G401.6 (cell line): ENCODE measurements at regions not wholly inside any gene's neighbourhood (a gene's known extent, or its start where the extent isn't known, plus 50 kb on each side); places are given as distances from the start of the nearest gene placed in this dataset.

Experiments used
- FAIRE-seq: peaks from 2 replicates; lab custom pipeline; 2012; peaks lifted over from hg19 to GRCh38; lab: Jason Lieb, UNC

- no peak for FAIRE-seq
Measured at GRCh38 chr3:106176734-106177133, 307.9 kb upstream of the CBLB start.

- no peak for FAIRE-seq
Measured at GRCh38 chr3:106182950-106183511, 314.2 kb upstream of the CBLB start.

- no peak for FAIRE-seq
Measured at GRCh38 chr3:106183762-106184391, 315.1 kb upstream of the CBLB start.

GRCh38 chr3:106184540-106185457, 316.0 kb upstream of the CBLB start:
- no peak for FAIRE-seq

DNA sequence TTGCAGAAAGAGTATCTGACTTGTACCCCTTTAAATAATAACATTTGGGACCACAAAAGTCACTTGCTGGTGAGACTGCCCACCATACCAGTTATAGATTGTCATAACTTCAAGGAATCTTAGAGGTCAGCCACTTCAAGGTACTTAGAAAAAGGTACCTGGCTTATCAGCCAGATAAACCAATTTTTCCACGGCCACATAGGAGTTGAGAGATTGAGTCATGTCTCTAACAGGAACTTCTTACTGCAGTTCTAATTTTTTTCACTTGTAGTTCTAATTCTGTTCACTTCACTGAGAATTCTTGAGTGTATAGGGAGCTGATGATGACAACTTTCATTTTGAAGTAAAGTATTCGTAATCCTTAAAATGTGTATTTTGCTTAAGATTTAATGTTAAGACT, 317.1 kb upstream of the CBLB start:
- no peak for FAIRE-seq

GRCh38 chr3:106190296-106190695, 321.5 kb upstream of the CBLB start:
- FAIRE-seq = no peak

GRCh38 chr3:106191211-106191610, 322.4 kb upstream of the CBLB start:
- no peak for FAIRE-seq

DNA sequence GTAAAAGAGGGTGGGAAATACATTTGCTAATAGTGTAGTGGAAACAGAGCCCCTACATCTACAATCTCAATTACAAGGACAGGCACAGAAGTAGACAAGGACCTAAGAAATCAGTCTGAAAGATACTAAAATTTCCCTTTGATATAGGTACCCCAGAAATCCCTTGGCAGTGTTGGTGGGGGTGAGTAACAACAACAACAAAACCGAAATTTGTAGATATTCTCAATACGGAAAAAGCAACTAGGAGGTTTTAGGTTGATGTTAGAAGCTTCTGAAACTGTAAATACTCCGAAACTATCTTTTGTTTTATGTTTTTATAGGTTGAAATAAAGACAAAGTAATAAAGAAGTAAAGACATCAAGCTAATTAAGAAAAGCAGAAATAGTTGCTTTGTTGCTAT, 323.1 kb upstream of the CBLB start:
- FAIRE-seq = no peak

DNA sequence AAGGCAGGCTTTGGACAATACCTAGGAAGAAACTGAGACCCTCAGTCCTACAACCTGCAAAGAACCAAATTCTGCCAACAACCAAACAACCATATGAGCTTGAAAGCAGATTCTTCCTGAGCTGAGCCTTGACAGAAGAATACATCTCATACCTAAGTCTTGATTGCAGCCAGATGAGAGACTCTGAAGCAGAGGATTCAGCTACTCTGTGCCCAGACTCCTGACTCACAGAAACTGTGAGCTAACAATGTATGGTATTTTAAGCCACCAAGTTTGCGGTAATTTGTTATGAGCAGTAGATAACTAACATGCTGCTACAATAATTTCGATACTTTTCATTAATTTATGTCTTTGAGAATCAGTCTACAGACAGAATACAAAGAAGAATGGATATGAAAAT, 325.1 kb upstream of the CBLB start:
- no peak for FAIRE-seq

GRCh38 chr3:106194726-106195125, 325.9 kb upstream of the CBLB start:
- FAIRE-seq = no peak

- FAIRE-seq = no peak
Measured at GRCh38 chr3:106197532-106198194, 328.9 kb upstream of the CBLB start.

DNA sequence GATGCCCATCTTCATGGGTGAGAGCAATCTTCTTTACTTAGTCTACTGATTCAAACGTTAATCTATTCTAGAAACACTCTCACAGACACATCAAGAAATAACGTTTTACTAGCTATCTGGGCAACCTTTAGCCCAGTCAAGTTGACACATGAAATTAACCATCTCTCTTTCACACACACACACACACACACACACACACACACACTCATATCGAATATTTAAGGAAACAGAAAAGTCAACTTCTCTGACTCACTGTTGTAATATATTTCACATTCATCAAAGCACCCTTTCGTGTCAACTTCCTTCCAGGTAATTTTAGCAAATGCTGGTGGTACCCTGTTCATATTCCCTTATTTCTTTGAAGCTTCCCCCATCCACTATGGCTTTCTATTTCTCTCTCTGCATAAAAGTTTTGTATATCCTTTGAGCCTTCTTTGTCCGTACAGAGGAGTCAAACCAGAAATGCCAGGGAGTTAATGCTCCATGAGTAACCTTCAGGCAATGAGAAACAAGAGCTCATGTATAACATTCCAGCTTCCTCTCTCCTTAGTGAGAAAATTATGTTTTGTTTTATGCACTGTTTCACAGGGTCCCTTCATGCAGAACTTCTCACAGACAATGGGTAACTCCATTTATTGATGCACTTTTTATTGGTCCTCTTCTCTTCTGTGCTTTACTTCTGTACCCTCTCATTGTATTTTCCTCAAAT, 335.5 kb upstream of the CBLB start:
- no peak for FAIRE-seq

- FAIRE-seq = no peak
Measured at GRCh38 chr3:106206146-106206545, 337.3 kb upstream of the CBLB start.

DNA sequence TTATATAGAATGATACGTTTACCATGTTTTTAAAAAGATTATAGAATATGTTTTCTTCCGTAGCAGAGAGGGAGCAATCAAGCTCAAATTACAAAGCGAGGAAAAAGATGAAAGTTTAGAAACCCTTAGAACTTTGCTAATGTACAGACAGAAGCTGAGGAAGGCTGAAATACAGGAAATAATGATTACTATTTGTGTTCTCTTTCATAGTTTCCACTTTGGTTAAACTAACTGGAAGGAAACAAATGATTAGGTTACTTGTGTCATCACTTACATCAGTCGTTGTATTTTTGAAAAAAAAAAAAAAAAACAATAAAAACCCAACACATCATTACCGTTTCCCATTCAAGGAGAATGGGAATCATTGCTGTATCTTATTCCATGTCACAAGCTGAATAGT, 337.8 kb upstream of the CBLB start:
- no peak for FAIRE-seq

DNA sequence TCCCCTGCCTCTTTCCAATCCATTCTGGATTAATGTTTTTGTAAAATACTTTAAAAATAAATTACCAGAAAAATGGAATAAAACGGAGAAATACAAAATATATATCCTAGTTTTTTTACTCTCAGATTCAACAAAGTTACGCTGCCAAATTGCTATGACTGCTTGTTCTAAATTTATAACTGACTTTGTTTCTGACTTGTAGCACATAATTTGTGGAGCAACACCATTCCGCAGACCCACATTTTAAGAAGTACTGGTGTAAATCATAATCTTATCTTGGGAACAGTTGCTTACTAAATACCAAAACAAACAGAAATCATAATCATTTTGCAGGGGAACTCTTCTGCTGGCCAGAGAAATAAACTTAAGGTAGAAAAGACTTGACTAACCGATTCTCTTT, 339.4 kb upstream of the CBLB start:
- FAIRE-seq = no peak

GRCh38 chr3:106208967-106209366, 340.2 kb upstream of the CBLB start:
- FAIRE-seq = no peak

- no peak for FAIRE-seq
Measured at GRCh38 chr3:106209482-106209881, 340.7 kb upstream of the CBLB start.

DNA sequence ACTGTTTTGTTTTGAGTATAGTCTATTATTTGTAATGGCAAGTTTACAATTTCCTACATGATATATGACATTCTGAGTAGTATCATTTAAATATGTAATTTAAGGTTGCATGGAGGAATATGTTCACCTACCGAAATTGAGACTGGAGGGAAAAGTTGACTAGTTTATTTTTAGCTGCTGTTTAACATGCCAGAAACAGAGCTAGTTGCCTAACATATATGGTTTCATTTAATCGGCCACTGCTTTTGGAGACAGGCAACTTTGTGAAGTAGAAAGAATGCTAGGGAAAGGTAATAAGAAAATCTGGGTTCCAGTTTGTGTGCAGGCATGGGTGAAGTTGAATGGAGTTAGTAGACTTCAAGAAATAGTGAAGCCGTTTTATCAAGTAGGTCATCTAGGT, 342.1 kb upstream of the CBLB start:
- no peak for FAIRE-seq

DNA sequence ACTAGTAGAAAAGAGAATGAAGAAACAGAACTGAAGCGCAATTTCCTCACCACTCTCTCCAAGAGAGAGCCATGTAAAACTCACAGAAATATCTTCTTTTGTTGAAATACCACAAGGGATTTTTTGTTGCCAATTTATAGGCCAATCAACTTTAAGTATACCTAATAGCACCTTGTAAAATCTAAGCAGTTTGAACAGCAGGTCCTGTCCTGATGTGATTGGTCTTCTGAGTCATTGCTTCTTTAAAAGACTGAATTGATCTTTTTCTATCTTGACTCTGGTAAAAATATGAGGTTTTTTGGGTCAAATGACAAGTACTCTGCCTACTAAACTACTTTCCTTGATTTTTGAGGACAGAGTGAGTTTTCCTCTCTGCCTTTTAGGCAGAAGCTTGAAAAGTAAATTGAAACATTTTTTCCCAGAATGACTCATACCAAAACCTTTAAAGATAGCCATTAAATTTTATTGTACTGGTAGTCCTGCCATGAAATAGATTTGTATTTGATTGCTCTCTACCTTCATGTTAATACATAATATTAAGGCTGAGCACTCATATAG, 343.9 kb upstream of the CBLB start:
- no peak for FAIRE-seq

DNA sequence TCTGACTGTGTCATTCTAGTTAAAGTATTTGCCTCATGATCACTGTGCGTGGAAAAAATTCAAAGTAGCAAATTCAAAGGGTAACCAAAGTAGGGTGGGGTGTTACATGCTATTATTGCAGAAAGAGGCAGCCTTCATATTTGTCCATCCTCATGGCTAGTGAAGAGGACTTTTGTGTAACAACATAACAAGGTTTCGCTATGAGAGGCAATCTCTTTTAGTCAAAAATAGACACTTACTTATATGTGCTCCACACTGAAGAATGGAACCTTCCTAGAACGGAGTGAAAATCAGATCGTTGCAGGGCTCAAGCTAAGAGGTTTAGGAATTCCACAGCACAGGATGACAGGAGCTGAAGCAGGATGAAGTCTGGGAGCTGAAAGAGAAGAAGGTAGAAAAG, 345.1 kb upstream of the CBLB start:
- FAIRE-seq = no peak

- no peak for FAIRE-seq
Measured at GRCh38 chr3:106214641-106215040, 345.8 kb upstream of the CBLB start.

GRCh38 chr3:106215047-106215446, 346.2 kb upstream of the CBLB start:
- no peak for FAIRE-seq
